ENCODE measurements at regions not wholly inside any gene's neighbourhood (a gene's known extent, or its start where the extent isn't known, plus 50 kb on each side); places are given as distances from the start of the nearest gene placed in this dataset.

- Histone ChIP-seq H3K27me3 (replicated peaks in 1 of 4; ENCODE audit: control extremely low read depth in 1 of 4, control insufficient read depth in 3 of 4, insufficient read depth in 4 of 4, low read length in 3 of 4) (no peaks in the 10 kb centered on the region), H3K9me3 (ENCODE audit: control extremely low read depth in 1 of 3, control insufficient read depth in 2 of 3, insufficient read depth in 1 of 3, low read length in 2 of 3) (peaks cover 0 to 11% (median 0%) of the 10 kb centered on the region in 3 donors), H3K27ac (ENCODE audit: low read length in 2 of 2) (no peak overlapping the region), H3K4me1 (ENCODE audit: control insufficient read depth in 2 of 2, insufficient read depth in 2 of 2, low read length in 2 of 2) (no peaks in the 10 kb centered on the region), H3K36me3 (replicated peaks in 1 of 2; ENCODE audit: control extremely low read depth in 1 of 2, control insufficient read depth in 1 of 2, extremely low read depth in 1 of 2, insufficient read depth in 2 of 2, low read length in 1 of 2) (no peaks in the 10 kb centered on the region), H3K4me3 (ENCODE audit: control extremely low read depth in 1 of 5, extremely low read depth in 1 of 5, insufficient read depth in 1 of 5, low read depth in 2 of 5, low read length in 4 of 5) (no peak overlapping the region), H2AFZ (ENCODE audit: insufficient read depth, low read depth, low read length, poor library complexity, severe bottlenecking) (no peak overlapping the region), H3K4me2 (replicated peaks; ENCODE audit: low read depth, low read length, poor library complexity, severe bottlenecking) (no peak overlapping the region), H4K20me1 (ENCODE audit: control insufficient read depth, insufficient read depth, low read length, poor library complexity, severe bottlenecking) (no peaks in the 10 kb centered on the region), H3K79me2 (ENCODE audit: control insufficient read depth, insufficient read depth, low read length) (no peaks in the 10 kb centered on the region), H3K9ac (ENCODE audit: low read length) (no peak overlapping the region)
- ChIA-PET CTCF (no interaction called here), POLR2A (no interaction called here)
- Mint-ChIP-seq H3K4me3 (no peak overlapping the region), H3K27me3 (no peaks in the 10 kb centered on the region), H3K9me3 (ENCODE audit: insufficient read depth) (no peaks in the 10 kb centered on the region), H3K27ac (no peak overlapping the region), H3K4me1 (no peaks in the 10 kb centered on the region)
- intact Hi-C loops (cut with micrococcal nuclease): no loop called here
- no peak for DNase-seq
- TF ChIP-seq CTCF (IDR thresholded peaks at IDR 0.05) (no peak), EZH2 (IDR thresholded peaks at IDR 0.05; ENCODE audit: borderline replicate concordance, insufficient read depth, low read depth, low read length, poor library complexity, severe bottlenecking) (no peak)
- ATAC-seq (ENCODE audit: low read depth): no peak
Observed at GRCh38 chr2:223282221-223282620, 230.2 kb downstream of the KCNE4 start.

GRCh38 chr2:223283329-223283728 lies 231.3 kb downstream of the KCNE4 start:
- Histone ChIP-seq H3K4me1 (ENCODE audit: control insufficient read depth in 2 of 2, insufficient read depth in 2 of 2, low read length in 2 of 2) (no peaks in the 10 kb centered on the region), H3K4me2 (replicated peaks; ENCODE audit: low read depth, low read length, poor library complexity, severe bottlenecking) (no peak overlapping the region), H3K36me3 (replicated peaks in 1 of 2; ENCODE audit: control extremely low read depth in 1 of 2, control insufficient read depth in 1 of 2, extremely low read depth in 1 of 2, insufficient read depth in 2 of 2, low read length in 1 of 2) (no peaks in the 10 kb centered on the region), H3K9ac (ENCODE audit: low read length) (no peak overlapping the region), H2AFZ (ENCODE audit: insufficient read depth, low read depth, low read length, poor library complexity, severe bottlenecking) (no peak overlapping the region), H3K27me3 (replicated peaks in 1 of 4; ENCODE audit: control extremely low read depth in 1 of 4, control insufficient read depth in 3 of 4, insufficient read depth in 4 of 4, low read length in 3 of 4) (no peaks in the 10 kb centered on the region), H3K4me3 (ENCODE audit: control extremely low read depth in 1 of 5, extremely low read depth in 1 of 5, insufficient read depth in 1 of 5, low read depth in 2 of 5, low read length in 4 of 5) (no peak overlapping the region), H4K20me1 (ENCODE audit: control insufficient read depth, insufficient read depth, low read length, poor library complexity, severe bottlenecking) (no peaks in the 10 kb centered on the region), H3K27ac (ENCODE audit: low read length in 2 of 2) (no peak overlapping the region), H3K79me2 (ENCODE audit: control insufficient read depth, insufficient read depth, low read length) (no peaks in the 10 kb centered on the region), H3K9me3 (ENCODE audit: control extremely low read depth in 1 of 3, control insufficient read depth in 2 of 3, insufficient read depth in 1 of 3, low read length in 2 of 3) (peaks cover 0 to 11% (median 0%) of the 10 kb centered on the region in 3 donors)
- no CpG with 5 or more reads among the region's 2 CpGs for WGBS (ENCODE audit: insufficient coverage)
- H3K27ac Mint-ChIP-seq: no peak overlapping the region
- POLR2A ChIA-PET: no interaction called here
- DNase-seq (no peak), ATAC-seq (ENCODE audit: low read depth) (no peak)
- H3K27me3 Mint-ChIP-seq: no peaks in the 10 kb centered on the region
- CTCF ChIA-PET: no interaction called here
- no peak overlapping the region for H3K4me3 Mint-ChIP-seq
- H3K4me1 Mint-ChIP-seq: no peaks in the 10 kb centered on the region
- H3K9me3 Mint-ChIP-seq (ENCODE audit: insufficient read depth): peaks cover 4% of the 10 kb centered on the region
- TF ChIP-seq EZH2 (IDR thresholded peaks at IDR 0.05; ENCODE audit: borderline replicate concordance, insufficient read depth, low read depth, low read length, poor library complexity, severe bottlenecking): no peak
- no peak for TF ChIP-seq CTCF (IDR thresholded peaks at IDR 0.05)
- intact Hi-C loops (cut with micrococcal nuclease): no loop called here

All from B cell (primary cell).